Nephron (organoid): ENCODE measurements at regions not wholly inside any gene's neighbourhood (a gene's known extent, or its start where the extent isn't known, plus 50 kb on each side); places are given as distances from the start of the nearest gene placed in this dataset.

ENCODE experiments used
- H3K27ac Mint-ChIP-seq, 3 experiments: 2 replicates each; pipeline ENCODE4 v1.8.0; 2020; ENCODE audit warnings: mixed read lengths in 3 of 3, mild to moderate bottlenecking in 2 of 3, moderate library complexity in 1 of 3
- H3K27me3 Mint-ChIP-seq: 2 replicates; pipeline ENCODE4 v1.8.0; 2021; ENCODE audit warnings: low read depth, mild to moderate bottlenecking, moderate library complexity, mixed read lengths
- H3K36me3 Mint-ChIP-seq: 2 replicates; pipeline ENCODE4 v1.8.0; 2020; ENCODE audit warnings: low read depth, mixed read lengths
- H3K4me1 Mint-ChIP-seq: 2 replicates; pipeline ENCODE4 v1.8.0; 2020; ENCODE audit warnings: mixed read lengths
- H3K4me3 Mint-ChIP-seq, 3 experiments: 2 replicates each; pipeline ENCODE4 v1.8.0; 2020; ENCODE audit warnings: mild to moderate bottlenecking in 3 of 3, mixed read lengths in 3 of 3, moderate library complexity in 2 of 3
- H3K9me3 Mint-ChIP-seq: 2 replicates; pipeline ENCODE4 v1.8.0; 2020; ENCODE audit warnings: mixed read lengths
- CTCF ChIP-seq, 3 experiments: fragments of 200-600 bp; sonication (generic); IDR thresholded peaks; one replicate each; pipeline ENCODE4 v1.5.0; 2021; ENCODE audit warnings: antibody characterized with exemption in 3 of 3; ENCODE audit not compliant: unreplicated experiment in 3 of 3

GRCh38 chr10:4058514-4059029 is 273.6 kb upstream of the KLF6 start:
- Mint-ChIP-seq H3K27me3 (peaks cover 5% of the 10 kb centered on the region), H3K4me3 (no peak overlapping the region), H3K4me1 (peaks cover 25% of the 10 kb centered on the region)

GRCh38 chr10:4057725-4058513 is 272.9 kb upstream of the KLF6 start:
- no peak for TF ChIP-seq CTCF (IDR thresholded peaks at IDR 0.05; ENCODE audit: unreplicated experiment in 3 of 3)
- Mint-ChIP-seq H3K4me1 (peaks cover 23% of the 10 kb centered on the region), H3K9me3 (peaks cover 5% of the 10 kb centered on the region), H3K36me3 (no peaks in the 10 kb centered on the region), H3K27ac (no peak overlapping the region), H3K27me3 (peaks cover 4% of the 10 kb centered on the region), H3K4me3 (no peak overlapping the region)

More at GRCh38 chr10:4058514-4059029, 273.6 kb upstream of the KLF6 start:
- no peaks in the 10 kb centered on the region for H3K36me3 Mint-ChIP-seq
- peaks cover 5% of the 10 kb centered on the region for H3K9me3 Mint-ChIP-seq
- no peak overlapping the region for H3K27ac Mint-ChIP-seq
- TF ChIP-seq CTCF (IDR thresholded peaks at IDR 0.05; ENCODE audit: unreplicated experiment in 3 of 3): no peak

GRCh38 chr10:4057021-4057420 is 272.0 kb upstream of the KLF6 start:
- H3K4me3 Mint-ChIP-seq: no peak overlapping the region
- no peak overlapping the region for H3K27ac Mint-ChIP-seq
- TF ChIP-seq CTCF (IDR thresholded peaks at IDR 0.05; ENCODE audit: unreplicated experiment in 3 of 3): no peak
- H3K4me1 Mint-ChIP-seq: peaks cover 18% of the 10 kb centered on the region
- H3K36me3 Mint-ChIP-seq: no peaks in the 10 kb centered on the region
- H3K27me3 Mint-ChIP-seq: peaks cover 4% of the 10 kb centered on the region
- peaks cover 5% of the 10 kb centered on the region for H3K9me3 Mint-ChIP-seq

GRCh38 chr10:4054656-4055435 is 269.8 kb upstream of the KLF6 start:
- no peaks in the 10 kb centered on the region for H3K36me3 Mint-ChIP-seq
- peaks cover 5% of the 10 kb centered on the region for H3K9me3 Mint-ChIP-seq
- peak overlapping the region in 1 of 3 experiments; percentile 8 for H3K27ac Mint-ChIP-seq
- no peak for TF ChIP-seq CTCF (IDR thresholded peaks at IDR 0.05; ENCODE audit: unreplicated experiment in 3 of 3)
- no peak overlapping the region for H3K4me3 Mint-ChIP-seq
- peaks cover 22% of the 10 kb centered on the region for H3K4me1 Mint-ChIP-seq
- peaks cover 4% of the 10 kb centered on the region for H3K27me3 Mint-ChIP-seq

- Mint-ChIP-seq H3K27ac (peak overlapping the region in 1 of 3 experiments; percentile 30), H3K4me3 (no peak overlapping the region), H3K4me1 (peaks cover 22% of the 10 kb centered on the region), H3K9me3 (peaks cover 5% of the 10 kb centered on the region), H3K36me3 (no peaks in the 10 kb centered on the region), H3K27me3 (peaks cover 4% of the 10 kb centered on the region)
- no peak for TF ChIP-seq CTCF (IDR thresholded peaks at IDR 0.05; ENCODE audit: unreplicated experiment in 3 of 3)
These were observed 268.9 kb upstream of the KLF6 start for GRCh38 chr10:4053940-4054339.
